DMS79 treated with DMSO at 0.1 percent for 48 hours (cell line): ENCODE measurements at regions not wholly inside any gene's neighbourhood (a gene's known extent, or its start where the extent isn't known, plus 50 kb on each side); places are given as distances from the start of the nearest gene placed in this dataset.
"Not testable (repeated sequence)": the region's sequence is repeated elsewhere in the genome, so short reads cannot be mapped to it uniquely, and the experiment has no call there.

ENCODE experiments used
- DNase-seq: peaks from one replicate; lab custom pipeline; 2025; lab: John Stamatoyannopoulos, UW

- DNase-seq, result no peak
These were observed 81.4 kb downstream of the ACAA2 start for GRCh38 chr18:49731860-49732311.

- no peak for DNase-seq
These were observed 81.9 kb downstream of the ACAA2 start for GRCh38 chr18:49731421-49731841.

- no peak for DNase-seq
These were observed 82.4 kb downstream of the ACAA2 start for GRCh38 chr18:49730951-49731391.

DNA sequence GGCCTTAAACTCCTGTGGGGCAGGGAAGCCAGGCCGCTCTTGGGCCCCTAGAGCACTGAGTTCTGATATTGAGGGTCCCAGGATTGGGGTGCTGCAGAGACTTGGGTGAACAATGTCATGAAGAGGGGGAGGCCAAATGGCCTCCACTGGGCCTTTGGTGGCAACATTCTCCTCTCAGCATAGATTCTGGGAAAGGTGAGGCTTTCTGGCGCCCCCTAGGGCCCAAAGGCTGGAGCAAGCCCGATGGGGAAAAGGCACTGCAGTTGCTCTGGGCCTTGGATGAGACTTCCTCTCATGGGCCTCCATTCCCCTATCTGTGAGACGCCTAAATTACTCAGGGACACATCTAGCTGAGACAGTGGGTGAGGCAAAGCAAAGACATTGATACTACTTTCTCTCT is 84.8 kb downstream of the ACAA2 start:
- no peak for DNase-seq

- DNase-seq, result no peak
These were observed 85.5 kb downstream of the ACAA2 start for GRCh38 chr18:49727816-49728215.

GRCh38 chr18:49726675-49726963 is 86.7 kb downstream of the ACAA2 start:
- DNase-seq, result no peak

DNA sequence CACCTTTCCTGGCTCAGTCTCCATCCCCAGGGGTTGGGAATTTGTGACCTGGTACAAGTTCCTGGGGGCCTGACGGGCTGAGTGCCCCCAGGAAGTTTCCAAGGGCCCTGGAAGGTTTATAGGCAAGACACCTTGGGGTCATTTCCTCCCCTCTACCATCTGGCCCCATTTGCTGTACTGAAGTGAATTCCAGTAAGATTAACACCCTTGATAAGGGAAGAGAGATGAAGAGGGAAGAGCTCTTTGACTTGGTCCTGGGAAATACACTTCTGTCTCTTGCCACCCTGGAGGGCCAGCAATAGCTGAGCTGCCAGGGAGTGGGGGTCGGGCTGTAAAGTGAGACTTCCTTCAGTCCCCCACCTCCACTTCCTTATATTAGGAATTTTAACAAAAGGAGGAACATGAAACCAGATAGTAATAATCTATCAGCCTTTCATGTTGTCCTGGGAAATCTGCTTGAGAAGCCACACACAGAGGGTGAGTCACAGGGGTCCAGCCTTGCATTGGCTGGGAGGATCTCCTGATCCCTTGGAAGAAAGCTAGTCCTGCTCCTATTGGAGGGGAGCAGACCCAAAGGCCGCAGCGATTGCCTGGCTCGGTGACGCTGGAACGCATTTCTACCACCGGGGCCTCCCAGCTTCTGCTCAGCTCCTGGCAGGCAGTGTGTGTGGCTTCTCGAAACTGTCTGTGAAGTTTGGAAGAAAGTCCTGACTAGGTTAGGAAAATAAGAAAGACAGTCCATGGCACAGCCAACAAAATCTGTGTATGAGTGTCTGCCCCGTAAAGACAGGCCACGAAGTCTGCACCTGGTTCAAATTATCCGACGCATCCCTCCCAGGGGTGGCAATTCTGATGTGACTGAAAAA is 87.3 kb downstream of the ACAA2 start:
- DNase-seq, result no peak

GRCh38 chr18:49723648-49724180 is 89.6 kb downstream of the ACAA2 start:
- no peak for DNase-seq

DNA sequence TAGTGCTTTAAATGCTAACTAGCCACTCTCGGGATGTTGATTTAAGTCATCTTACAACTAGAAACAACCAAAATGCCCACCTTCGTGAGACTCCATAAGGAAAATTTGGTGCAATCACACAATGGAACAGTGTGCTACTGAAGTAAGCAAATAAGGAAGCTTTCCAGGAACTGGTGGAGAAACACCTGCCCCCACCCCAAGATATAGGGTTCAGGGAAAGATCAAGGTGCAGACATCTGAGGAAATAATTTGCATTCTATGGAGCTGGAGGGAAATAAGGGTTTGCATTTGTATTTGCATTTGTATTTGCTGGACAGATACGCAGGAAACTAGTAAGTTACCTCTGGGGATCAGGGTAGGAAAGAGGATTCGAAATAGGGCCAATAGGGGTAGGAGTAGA is 90.9 kb downstream of the ACAA2 start:
- no peak for DNase-seq

DNA sequence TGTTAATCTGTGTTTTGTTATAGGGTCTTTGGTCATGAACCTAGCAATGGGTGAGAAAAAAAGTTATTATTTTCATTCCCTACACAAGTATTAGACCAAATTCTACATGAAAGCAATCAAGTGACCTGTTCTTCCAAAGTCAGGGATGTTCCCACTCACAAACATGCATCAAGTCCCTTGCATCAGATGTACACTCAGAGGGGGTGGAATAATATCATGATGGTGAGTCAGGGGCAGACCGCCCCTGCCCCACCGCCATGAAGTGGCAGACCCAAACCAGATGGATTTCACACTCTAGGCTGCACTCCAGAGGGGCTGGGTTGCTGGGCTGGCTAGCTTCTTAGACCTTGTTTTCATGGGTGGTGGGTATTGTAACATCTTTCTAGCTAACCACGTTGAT is 91.4 kb downstream of the ACAA2 start:
- DNase-seq, result no peak

GRCh38 chr18:49720944-49721343 is 92.4 kb downstream of the ACAA2 start:
- not testable (repeated sequence) for DNase-seq

GRCh38 chr18:49717617-49718016 is 95.7 kb downstream of the ACAA2 start:
- no peak for DNase-seq

GRCh38 chr18:49716035-49716434 is 97.3 kb downstream of the ACAA2 start:
- DNase-seq, result no peak

- DNase-seq, result no peak
These were observed 104.0 kb downstream of the ACAA2 start for GRCh38 chr18:49709347-49709690.

GRCh38 chr18:49708662-49709346 is 104.5 kb downstream of the ACAA2 start:
- no peak for DNase-seq

GRCh38 chr18:49707599-49707998 is 105.7 kb downstream of the ACAA2 start:
- DNase-seq, result no peak

DNA sequence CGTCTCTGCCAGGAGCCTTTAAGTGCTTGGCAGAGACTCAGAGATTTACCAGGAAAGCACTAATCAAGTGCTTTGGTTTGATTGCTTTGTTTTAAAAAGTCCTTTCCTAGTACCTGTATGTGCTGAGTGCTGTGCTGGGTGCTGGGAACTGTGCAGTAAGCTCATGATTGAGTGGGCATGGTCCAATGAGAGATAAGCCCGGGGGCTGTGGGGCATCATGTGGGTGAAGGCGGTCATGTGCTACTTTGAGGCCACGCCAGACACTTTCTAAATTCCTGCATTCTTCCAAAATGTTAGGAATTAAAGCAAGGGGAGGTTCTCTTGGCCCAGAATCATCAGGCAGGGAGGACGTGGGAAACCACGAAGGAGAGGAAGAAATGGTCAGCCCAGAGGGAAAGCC is 109.0 kb downstream of the ACAA2 start:
- peak; percentile 90 for DNase-seq

DNA sequence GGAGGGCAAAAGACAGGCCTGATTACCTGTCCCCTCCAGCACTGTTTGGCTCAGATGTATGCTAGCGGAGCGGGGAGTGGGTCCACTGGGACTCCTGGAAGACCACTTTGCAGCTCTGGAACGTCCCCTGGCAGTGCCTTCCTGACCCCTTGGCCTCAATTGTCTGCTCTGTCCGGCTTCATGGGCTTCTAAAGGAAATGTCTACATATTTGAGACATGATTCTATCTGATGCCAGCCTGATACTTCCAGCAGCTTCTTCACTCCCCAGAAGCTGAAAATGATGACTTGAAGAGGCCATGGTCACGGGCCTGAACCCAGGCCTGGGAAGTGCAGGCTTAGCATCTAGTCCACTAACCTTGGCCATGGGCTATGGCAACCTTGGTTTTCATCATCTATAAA is 112.1 kb downstream of the ACAA2 start:
- DNase-seq, result no peak

DNA sequence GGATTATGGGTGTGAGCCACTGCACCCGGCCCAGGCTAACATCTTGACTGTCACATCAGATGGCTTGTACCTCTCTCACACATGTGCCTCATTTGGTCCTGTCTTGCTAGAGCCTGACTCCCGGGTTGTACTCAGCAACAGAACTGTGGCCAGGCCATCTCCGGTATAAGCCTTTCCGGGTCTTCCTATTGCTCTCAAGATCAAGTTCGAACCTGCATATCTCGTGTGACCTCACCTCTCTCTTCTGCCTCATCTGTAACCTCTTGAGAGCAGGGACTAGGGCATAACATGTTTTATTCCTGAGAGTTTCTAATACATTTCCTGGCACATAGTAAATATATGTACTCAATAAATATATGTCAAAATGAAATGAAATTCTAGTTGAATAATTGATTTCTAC is 114.0 kb downstream of the ACAA2 start:
- DNase-seq, result no peak

- DNase-seq, result no peak
These were observed 114.8 kb downstream of the ACAA2 start for GRCh38 chr18:49698525-49699025.

GRCh38 chr18:49697757-49698524 is 115.4 kb downstream of the ACAA2 start:
- no peak for DNase-seq

- no peak for DNase-seq
These were observed 116.3 kb downstream of the ACAA2 start for GRCh38 chr18:49697049-49697448.
